ENCODE measurements at regions not wholly inside any gene's neighbourhood (a gene's known extent, or its start where the extent isn't known, plus 50 kb on each side); places are given as distances from the start of the nearest gene placed in this dataset.

GRCh38 chr3:82038556-82038955 is 277.1 kb upstream of the GBE1 start:
- no peak for DNase-seq (ENCODE audit: low read depth in 1 of 2, low spot score in 1 of 2)
- Histone ChIP-seq H3K27ac (replicated peaks) (no peak overlapping the region), H3K4me3 (replicated peaks; ENCODE audit: insufficient read depth, low read length) (no peak overlapping the region), H3K27me3 (ENCODE audit: insufficient read depth, poor library complexity, severe bottlenecking) (no peaks in the 10 kb centered on the region)
- TF ChIP-seq SPI1 (IDR thresholded peaks at IDR 0.05; ENCODE audit: borderline replicate concordance, low read depth): no peak
- no peak for TF ChIP-seq GABPA (IDR thresholded peaks at IDR 0.05; ENCODE audit: low read depth)
- no peak for TF ChIP-seq REST (IDR thresholded peaks at IDR 0.05; ENCODE audit: insufficient replicate concordance, low read depth)
- TF ChIP-seq CTCF (IDR thresholded peaks at IDR 0.05; ENCODE audit: insufficient read depth, low read length): no peak
- TF ChIP-seq POLR2AphosphoS5 (IDR thresholded peaks at IDR 0.05; ENCODE audit: low read depth): no peak

GRCh38 chr3:82033186-82033585 is 271.7 kb upstream of the GBE1 start:
- no peak for DNase-seq (ENCODE audit: low read depth in 1 of 2, low spot score in 1 of 2)
- Histone ChIP-seq H3K4me3 (replicated peaks; ENCODE audit: insufficient read depth, low read length) (no peak overlapping the region), H3K27ac (replicated peaks) (no peak overlapping the region), H3K27me3 (ENCODE audit: insufficient read depth, poor library complexity, severe bottlenecking) (no peaks in the 10 kb centered on the region)
- TF ChIP-seq POLR2AphosphoS5 (IDR thresholded peaks at IDR 0.05; ENCODE audit: low read depth) (no peak), CTCF (IDR thresholded peaks at IDR 0.05; ENCODE audit: insufficient read depth, low read length) (no peak), REST (IDR thresholded peaks at IDR 0.05; ENCODE audit: insufficient replicate concordance, low read depth) (no peak), SPI1 (IDR thresholded peaks at IDR 0.05; ENCODE audit: borderline replicate concordance, low read depth) (no peak), GABPA (IDR thresholded peaks at IDR 0.05; ENCODE audit: low read depth) (no peak)

GRCh38 chr3:82031596-82031995 is 270.2 kb upstream of the GBE1 start:
- Histone ChIP-seq H3K4me3 (replicated peaks; ENCODE audit: insufficient read depth, low read length) (no peak overlapping the region), H3K27me3 (ENCODE audit: insufficient read depth, poor library complexity, severe bottlenecking) (no peaks in the 10 kb centered on the region), H3K27ac (replicated peaks) (no peak overlapping the region)
- TF ChIP-seq POLR2AphosphoS5 (IDR thresholded peaks at IDR 0.05; ENCODE audit: low read depth) (no peak), SPI1 (IDR thresholded peaks at IDR 0.05; ENCODE audit: borderline replicate concordance, low read depth) (no peak), GABPA (IDR thresholded peaks at IDR 0.05; ENCODE audit: low read depth) (no peak), REST (IDR thresholded peaks at IDR 0.05; ENCODE audit: insufficient replicate concordance, low read depth) (no peak), CTCF (IDR thresholded peaks at IDR 0.05; ENCODE audit: insufficient read depth, low read length) (no peak)
- DNase-seq (ENCODE audit: low read depth in 1 of 2, low spot score in 1 of 2): no peak

All from HL-60 (cell line).